ENCODE measurements at regions not wholly inside any gene's neighbourhood (a gene's known extent, or its start where the extent isn't known, plus 50 kb on each side); places are given as distances from the start of the nearest gene placed in this dataset.

DNA sequence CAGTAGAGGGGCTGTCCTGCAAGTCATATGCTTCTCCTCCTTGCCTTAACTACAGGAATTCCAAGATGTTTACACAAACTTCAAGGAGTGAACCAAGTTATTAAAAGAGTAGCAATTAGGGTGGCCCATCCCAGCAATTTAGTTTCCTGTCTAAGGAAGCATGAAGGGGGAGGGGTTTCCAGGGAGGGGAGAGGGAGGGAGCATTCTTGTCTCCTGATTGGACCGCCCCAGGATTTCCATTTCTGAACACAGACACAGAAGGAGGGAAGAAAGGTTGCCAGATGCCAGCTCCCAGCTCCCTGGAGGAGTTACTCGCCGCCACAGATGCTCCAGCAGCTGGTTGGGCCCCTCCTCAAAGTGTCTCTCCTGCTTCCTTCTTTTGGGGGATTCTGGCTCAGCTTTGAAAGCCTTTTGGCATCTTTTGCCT lies 107.6 kb downstream of the TRIB2 start:
- H3K27ac ChIP-seq (replicated peaks) = no peak overlapping the region
- no peak for DNase-seq (ENCODE audit: low read depth in 1 of 2, low spot score in 1 of 2)
- no peak overlapping the region for H3K4me3 ChIP-seq (replicated peaks; ENCODE audit: insufficient read depth, low read length)
- H3K27me3 ChIP-seq (ENCODE audit: insufficient read depth, poor library complexity, severe bottlenecking) = no peaks in the 10 kb centered on the region
- TF ChIP-seq GABPA (IDR thresholded peaks at IDR 0.05; ENCODE audit: low read depth) = no peak
- no peak for TF ChIP-seq POLR2AphosphoS5 (IDR thresholded peaks at IDR 0.05; ENCODE audit: low read depth)
- TF ChIP-seq, protein P1, sequence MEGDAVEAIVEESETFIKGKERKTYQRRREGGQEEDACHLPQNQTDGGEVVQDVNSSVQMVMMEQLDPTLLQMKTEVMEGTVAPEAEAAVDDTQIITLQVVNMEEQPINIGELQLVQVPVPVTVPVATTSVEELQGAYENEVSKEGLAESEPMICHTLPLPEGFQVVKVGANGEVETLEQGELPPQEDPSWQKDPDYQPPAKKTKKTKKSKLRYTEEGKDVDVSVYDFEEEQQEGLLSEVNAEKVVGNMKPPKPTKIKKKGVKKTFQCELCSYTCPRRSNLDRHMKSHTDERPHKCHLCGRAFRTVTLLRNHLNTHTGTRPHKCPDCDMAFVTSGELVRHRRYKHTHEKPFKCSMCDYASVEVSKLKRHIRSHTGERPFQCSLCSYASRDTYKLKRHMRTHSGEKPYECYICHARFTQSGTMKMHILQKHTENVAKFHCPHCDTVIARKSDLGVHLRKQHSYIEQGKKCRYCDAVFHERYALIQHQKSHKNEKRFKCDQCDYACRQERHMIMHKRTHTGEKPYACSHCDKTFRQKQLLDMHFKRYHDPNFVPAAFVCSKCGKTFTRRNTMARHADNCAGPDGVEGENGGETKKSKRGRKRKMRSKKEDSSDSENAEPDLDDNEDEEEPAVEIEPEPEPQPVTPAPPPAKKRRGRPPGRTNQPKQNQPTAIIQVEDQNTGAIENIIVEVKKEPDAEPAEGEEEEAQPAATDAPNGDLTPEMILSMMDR (IDR thresholded peaks at IDR 0.05; ENCODE audit: insufficient read depth, low read length) = no peak
- TF ChIP-seq, protein P2, sequence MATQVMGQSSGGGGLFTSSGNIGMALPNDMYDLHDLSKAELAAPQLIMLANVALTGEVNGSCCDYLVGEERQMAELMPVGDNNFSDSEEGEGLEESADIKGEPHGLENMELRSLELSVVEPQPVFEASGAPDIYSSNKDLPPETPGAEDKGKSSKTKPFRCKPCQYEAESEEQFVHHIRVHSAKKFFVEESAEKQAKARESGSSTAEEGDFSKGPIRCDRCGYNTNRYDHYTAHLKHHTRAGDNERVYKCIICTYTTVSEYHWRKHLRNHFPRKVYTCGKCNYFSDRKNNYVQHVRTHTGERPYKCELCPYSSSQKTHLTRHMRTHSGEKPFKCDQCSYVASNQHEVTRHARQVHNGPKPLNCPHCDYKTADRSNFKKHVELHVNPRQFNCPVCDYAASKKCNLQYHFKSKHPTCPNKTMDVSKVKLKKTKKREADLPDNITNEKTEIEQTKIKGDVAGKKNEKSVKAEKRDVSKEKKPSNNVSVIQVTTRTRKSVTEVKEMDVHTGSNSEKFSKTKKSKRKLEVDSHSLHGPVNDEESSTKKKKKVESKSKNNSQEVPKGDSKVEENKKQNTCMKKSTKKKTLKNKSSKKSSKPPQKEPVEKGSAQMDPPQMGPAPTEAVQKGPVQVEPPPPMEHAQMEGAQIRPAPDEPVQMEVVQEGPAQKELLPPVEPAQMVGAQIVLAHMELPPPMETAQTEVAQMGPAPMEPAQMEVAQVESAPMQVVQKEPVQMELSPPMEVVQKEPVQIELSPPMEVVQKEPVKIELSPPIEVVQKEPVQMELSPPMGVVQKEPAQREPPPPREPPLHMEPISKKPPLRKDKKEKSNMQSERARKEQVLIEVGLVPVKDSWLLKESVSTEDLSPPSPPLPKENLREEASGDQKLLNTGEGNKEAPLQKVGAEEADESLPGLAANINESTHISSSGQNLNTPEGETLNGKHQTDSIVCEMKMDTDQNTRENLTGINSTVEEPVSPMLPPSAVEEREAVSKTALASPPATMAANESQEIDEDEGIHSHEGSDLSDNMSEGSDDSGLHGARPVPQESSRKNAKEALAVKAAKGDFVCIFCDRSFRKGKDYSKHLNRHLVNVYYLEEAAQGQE (IDR thresholded peaks at IDR 0.05; ENCODE audit: insufficient replicate concordance, low read depth) = no peak
- no peak for TF ChIP-seq SPI1 (IDR thresholded peaks at IDR 0.05; ENCODE audit: borderline replicate concordance, low read depth)

DNA sequence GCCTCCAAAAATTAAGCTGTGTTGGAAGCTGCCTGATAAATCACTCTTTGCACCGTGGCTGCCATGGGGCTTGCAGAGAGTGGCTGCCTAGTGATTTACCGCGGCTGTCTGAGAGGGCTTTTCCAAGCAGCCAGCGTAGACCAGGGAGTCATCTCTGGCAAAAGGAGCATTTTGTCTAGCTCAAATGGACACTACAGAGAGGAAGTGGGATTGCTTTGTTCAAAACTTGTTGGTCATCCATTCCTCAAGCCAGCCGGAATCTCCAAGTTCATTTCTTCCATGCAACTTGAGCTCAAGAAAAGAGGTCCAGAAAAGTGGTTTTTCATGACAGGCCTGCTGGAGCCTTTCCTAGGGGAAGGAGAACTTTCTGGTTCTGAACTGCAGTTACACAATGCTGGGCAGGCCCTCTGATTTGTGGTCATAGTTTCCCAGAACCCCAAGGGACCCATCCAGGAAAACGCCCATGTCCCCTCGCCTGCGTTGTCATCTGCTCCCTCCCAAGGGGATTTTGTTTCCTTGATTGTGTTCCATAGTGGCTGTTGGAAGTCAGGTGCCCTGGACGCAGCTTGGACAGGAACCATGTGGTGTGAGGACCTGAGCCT lies 108.1 kb downstream of the TRIB2 start:
- Histone ChIP-seq H3K27ac (replicated peaks) (no peak overlapping the region), H3K27me3 (ENCODE audit: insufficient read depth, poor library complexity, severe bottlenecking) (no peaks in the 10 kb centered on the region), H3K4me3 (replicated peaks; ENCODE audit: insufficient read depth, low read length) (no peak overlapping the region)
- DNase-seq (ENCODE audit: low read depth in 1 of 2, low spot score in 1 of 2) = no peak
- TF ChIP-seq POLR2AphosphoS5 (IDR thresholded peaks at IDR 0.05; ENCODE audit: low read depth) (no peak), SPI1 (IDR thresholded peaks at IDR 0.05; ENCODE audit: borderline replicate concordance, low read depth) (no peak), GABPA (IDR thresholded peaks at IDR 0.05; ENCODE audit: low read depth) (no peak)
- TF ChIP-seq, protein P1 (IDR thresholded peaks at IDR 0.05; ENCODE audit: insufficient read depth, low read length) = no peak
- TF ChIP-seq, protein P2 (IDR thresholded peaks at IDR 0.05; ENCODE audit: insufficient replicate concordance, low read depth) = no peak

DNA sequence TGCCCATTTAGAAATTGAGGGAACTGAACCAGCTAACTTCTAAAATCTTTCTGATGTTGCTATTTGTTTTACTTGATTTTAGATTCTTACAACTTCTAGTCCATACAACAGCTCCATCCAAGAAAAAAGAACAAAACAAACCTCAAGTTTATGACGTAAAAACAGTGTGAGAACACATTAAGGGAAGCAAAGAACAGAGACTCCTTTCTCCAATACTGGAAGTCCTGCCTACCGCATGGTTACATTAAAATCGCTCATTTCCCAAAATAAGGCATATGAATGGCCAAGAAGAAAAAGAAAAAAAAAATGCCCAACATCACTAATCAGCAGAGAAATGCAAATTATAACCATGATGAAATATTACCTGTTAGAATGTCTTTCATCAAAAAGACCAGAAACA lies 110.0 kb downstream of the TRIB2 start:
- TF ChIP-seq, protein P2 (IDR thresholded peaks at IDR 0.05; ENCODE audit: insufficient replicate concordance, low read depth) = no peak
- TF ChIP-seq POLR2AphosphoS5 (IDR thresholded peaks at IDR 0.05; ENCODE audit: low read depth) (no peak), SPI1 (IDR thresholded peaks at IDR 0.05; ENCODE audit: borderline replicate concordance, low read depth) (no peak), GABPA (IDR thresholded peaks at IDR 0.05; ENCODE audit: low read depth) (no peak)
- TF ChIP-seq, protein P1 (IDR thresholded peaks at IDR 0.05; ENCODE audit: insufficient read depth, low read length) = no peak
- no peak overlapping the region for H3K4me3 ChIP-seq (replicated peaks; ENCODE audit: insufficient read depth, low read length)
- no peak for DNase-seq (ENCODE audit: low read depth in 1 of 2, low spot score in 1 of 2)
- H3K27ac ChIP-seq (replicated peaks) = no peak overlapping the region
- H3K27me3 ChIP-seq (ENCODE audit: insufficient read depth, poor library complexity, severe bottlenecking) = no peaks in the 10 kb centered on the region
